ENCODE measurements at regions not wholly inside any gene's neighbourhood (a gene's known extent, or its start where the extent isn't known, plus 50 kb on each side); places are given as distances from the start of the nearest gene placed in this dataset.

GRCh38 chr6:998551-998950, 305.6 kb upstream of the EXOC2 start:
- TF ChIP-seq, protein P1, sequence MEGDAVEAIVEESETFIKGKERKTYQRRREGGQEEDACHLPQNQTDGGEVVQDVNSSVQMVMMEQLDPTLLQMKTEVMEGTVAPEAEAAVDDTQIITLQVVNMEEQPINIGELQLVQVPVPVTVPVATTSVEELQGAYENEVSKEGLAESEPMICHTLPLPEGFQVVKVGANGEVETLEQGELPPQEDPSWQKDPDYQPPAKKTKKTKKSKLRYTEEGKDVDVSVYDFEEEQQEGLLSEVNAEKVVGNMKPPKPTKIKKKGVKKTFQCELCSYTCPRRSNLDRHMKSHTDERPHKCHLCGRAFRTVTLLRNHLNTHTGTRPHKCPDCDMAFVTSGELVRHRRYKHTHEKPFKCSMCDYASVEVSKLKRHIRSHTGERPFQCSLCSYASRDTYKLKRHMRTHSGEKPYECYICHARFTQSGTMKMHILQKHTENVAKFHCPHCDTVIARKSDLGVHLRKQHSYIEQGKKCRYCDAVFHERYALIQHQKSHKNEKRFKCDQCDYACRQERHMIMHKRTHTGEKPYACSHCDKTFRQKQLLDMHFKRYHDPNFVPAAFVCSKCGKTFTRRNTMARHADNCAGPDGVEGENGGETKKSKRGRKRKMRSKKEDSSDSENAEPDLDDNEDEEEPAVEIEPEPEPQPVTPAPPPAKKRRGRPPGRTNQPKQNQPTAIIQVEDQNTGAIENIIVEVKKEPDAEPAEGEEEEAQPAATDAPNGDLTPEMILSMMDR (IDR thresholded peaks at IDR 0.05), result no peak
- TF ChIP-seq EP300 (IDR thresholded peaks at IDR 0.05) (no peak), POLR2A (IDR thresholded peaks at IDR 0.05) (no peak)

Measured in tibial nerve (tissue), 4 donors.